ENCODE measurements at regions not wholly inside any gene's neighbourhood (a gene's known extent, or its start where the extent isn't known, plus 50 kb on each side); places are given as distances from the start of the nearest gene placed in this dataset.

DNA sequence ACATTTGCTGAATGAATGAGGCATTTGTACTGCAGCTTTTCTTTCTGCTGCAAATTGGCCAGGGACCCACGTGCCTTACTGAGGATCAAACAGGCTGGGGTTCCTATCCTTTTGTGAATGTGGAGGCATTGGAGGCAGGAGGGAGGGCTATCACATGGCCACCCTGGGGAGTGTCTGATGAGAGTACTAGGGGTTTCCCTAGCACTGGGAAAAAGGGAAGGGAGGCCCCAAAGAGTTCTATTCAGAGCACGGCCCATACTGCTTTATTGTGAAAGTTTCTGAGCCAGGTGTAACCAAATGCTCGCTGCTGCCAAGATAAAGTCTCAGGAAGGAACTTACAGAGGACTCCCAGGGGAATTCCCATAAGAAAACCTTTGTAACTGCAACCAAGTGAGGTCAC, 78.4 kb upstream of the ANO1 start:
- no peak for TF ChIP-seq CTCF (conservative IDR thresholded peaks at IDR 0.05 in 1 of 2, IDR thresholded peaks at IDR 0.05 in 1 of 2; ENCODE audit: low read depth in 1 of 2, low read length in 2 of 2)
- TF ChIP-seq EZH2 (IDR thresholded peaks at IDR 0.05; ENCODE audit: low read length, missing control alignments): no peak

All from fibroblast of lung (primary cell).